ENCODE measurements at regions not wholly inside any gene's neighbourhood (a gene's known extent, or its start where the extent isn't known, plus 50 kb on each side); places are given as distances from the start of the nearest gene placed in this dataset.

- DNase-seq (ENCODE audit: low read depth in 2 of 2), result no peak
Measured at GRCh38 chr6:137756788-137757187, 110.3 kb upstream of the TNFAIP3 start.

- no peak for DNase-seq (ENCODE audit: low read depth in 2 of 2)
Measured at GRCh38 chr6:137758661-137759060, 108.4 kb upstream of the TNFAIP3 start.

GRCh38 chr6:137759624-137760023, 107.4 kb upstream of the TNFAIP3 start:
- DNase-seq (ENCODE audit: low read depth in 2 of 2), result no peak

GRCh38 chr6:137761072-137761471, 106.0 kb upstream of the TNFAIP3 start:
- no peak for DNase-seq (ENCODE audit: low read depth in 2 of 2)

GRCh38 chr6:137761487-137761886, 105.6 kb upstream of the TNFAIP3 start:
- no peak for DNase-seq (ENCODE audit: low read depth in 2 of 2)

- DNase-seq (ENCODE audit: low read depth in 2 of 2), result no peak
Measured at GRCh38 chr6:137762168-137763090, 104.6 kb upstream of the TNFAIP3 start.

GRCh38 chr6:137763436-137763835, 103.6 kb upstream of the TNFAIP3 start:
- no peak for DNase-seq (ENCODE audit: low read depth in 2 of 2)

- DNase-seq (ENCODE audit: low read depth in 2 of 2), result no peak
Measured at GRCh38 chr6:137763886-137764285, 103.2 kb upstream of the TNFAIP3 start.

GRCh38 chr6:137764464-137764863, 102.6 kb upstream of the TNFAIP3 start:
- peak in 1 of 2 donors; percentile 8 for DNase-seq (ENCODE audit: low read depth in 2 of 2)

- no peak for DNase-seq (ENCODE audit: low read depth in 2 of 2)
Measured at GRCh38 chr6:137765059-137765458, 102.0 kb upstream of the TNFAIP3 start.

- no peak for DNase-seq (ENCODE audit: low read depth in 2 of 2)
Measured at GRCh38 chr6:137766596-137767370, 100.3 kb upstream of the TNFAIP3 start.

GRCh38 chr6:137767465-137767864, 99.6 kb upstream of the TNFAIP3 start:
- DNase-seq (ENCODE audit: low read depth in 2 of 2), result no peak

- no peak for DNase-seq (ENCODE audit: low read depth in 2 of 2)
Measured at GRCh38 chr6:137767911-137768690, 99.0 kb upstream of the TNFAIP3 start.

- DNase-seq (ENCODE audit: low read depth in 2 of 2), result no peak
Measured at GRCh38 chr6:137768935-137769334, 98.1 kb upstream of the TNFAIP3 start.

- no peak for DNase-seq (ENCODE audit: low read depth in 2 of 2)
Measured at GRCh38 chr6:137769797-137770362, 97.2 kb upstream of the TNFAIP3 start.

- DNase-seq (ENCODE audit: low read depth in 2 of 2), result no peak
Measured at GRCh38 chr6:137772541-137773250, 94.4 kb upstream of the TNFAIP3 start.

- DNase-seq (ENCODE audit: low read depth in 2 of 2), result no peak
Measured at GRCh38 chr6:137775227-137775626, 91.8 kb upstream of the TNFAIP3 start.

- peak; percentile 89 to 95 for DNase-seq (ENCODE audit: low read depth in 2 of 2)
Measured at GRCh38 chr6:137775720-137776119, 91.3 kb upstream of the TNFAIP3 start.

- no peak for DNase-seq (ENCODE audit: low read depth in 2 of 2)
Measured at GRCh38 chr6:137776256-137776655, 90.8 kb upstream of the TNFAIP3 start.

GRCh38 chr6:137776786-137777686, 90.0 kb upstream of the TNFAIP3 start:
- peak; percentile 30 to 65 for DNase-seq (ENCODE audit: low read depth in 2 of 2)

Measured in dermis microvascular lymphatic vessel endothelial cell (primary cell).